Ovary (tissue), 3 donors: ENCODE measurements at regions not wholly inside any gene's neighbourhood (a gene's known extent, or its start where the extent isn't known, plus 50 kb on each side); places are given as distances from the start of the nearest gene placed in this dataset.

ENCODE experiments used
- EP300 ChIP-seq: sonication (generic); formaldehyde crosslinking; IDR thresholded peaks from one replicate; pipeline ENCODE4 v1.6.1; 2017; ENCODE audit warnings: antibody characterized with exemption
- POLR2A ChIP-seq: fragments of 450-650 bp; IDR thresholded peaks from one replicate; pipeline ENCODE4 v1.6.1; 2017; ENCODE audit warnings: antibody characterized with exemption, mild to moderate bottlenecking, moderate library complexity
- TF ChIP-seq, protein P1 (sequence below), 3 donors: fragments of 450-650 bp in 2 of 3; fragments of 200-600 bp in 1 of 3; IDR thresholded peaks; one replicate each; pipeline versions ENCODE4 v1.5.1 to v1.8.0; 2016 to 2022; ENCODE audit warnings: antibody characterized with exemption in 3 of 3, mild to moderate bottlenecking in 1 of 3
- donor health status: DM: no; HTN: no; CAD: no.

DNA sequence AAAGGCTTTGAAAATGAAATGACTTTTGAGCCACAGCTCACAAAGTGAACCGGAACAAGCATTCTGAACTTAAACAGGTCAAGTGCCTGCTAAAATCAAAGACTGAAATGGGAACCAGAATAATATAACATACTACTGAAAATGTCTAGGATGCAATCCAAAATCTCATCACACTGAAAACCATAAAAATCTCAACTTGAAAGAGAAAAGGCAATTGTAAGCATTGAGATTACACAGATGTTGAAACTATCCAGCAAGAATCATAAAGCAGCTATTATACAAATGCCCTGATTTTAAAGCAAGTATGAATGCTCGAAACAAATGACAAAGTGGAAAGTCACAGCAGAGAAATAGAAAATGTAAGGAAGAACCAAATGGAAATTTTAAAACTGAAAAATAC lies 211.5 kb upstream of the GAS1 start:
- TF ChIP-seq, protein P1, sequence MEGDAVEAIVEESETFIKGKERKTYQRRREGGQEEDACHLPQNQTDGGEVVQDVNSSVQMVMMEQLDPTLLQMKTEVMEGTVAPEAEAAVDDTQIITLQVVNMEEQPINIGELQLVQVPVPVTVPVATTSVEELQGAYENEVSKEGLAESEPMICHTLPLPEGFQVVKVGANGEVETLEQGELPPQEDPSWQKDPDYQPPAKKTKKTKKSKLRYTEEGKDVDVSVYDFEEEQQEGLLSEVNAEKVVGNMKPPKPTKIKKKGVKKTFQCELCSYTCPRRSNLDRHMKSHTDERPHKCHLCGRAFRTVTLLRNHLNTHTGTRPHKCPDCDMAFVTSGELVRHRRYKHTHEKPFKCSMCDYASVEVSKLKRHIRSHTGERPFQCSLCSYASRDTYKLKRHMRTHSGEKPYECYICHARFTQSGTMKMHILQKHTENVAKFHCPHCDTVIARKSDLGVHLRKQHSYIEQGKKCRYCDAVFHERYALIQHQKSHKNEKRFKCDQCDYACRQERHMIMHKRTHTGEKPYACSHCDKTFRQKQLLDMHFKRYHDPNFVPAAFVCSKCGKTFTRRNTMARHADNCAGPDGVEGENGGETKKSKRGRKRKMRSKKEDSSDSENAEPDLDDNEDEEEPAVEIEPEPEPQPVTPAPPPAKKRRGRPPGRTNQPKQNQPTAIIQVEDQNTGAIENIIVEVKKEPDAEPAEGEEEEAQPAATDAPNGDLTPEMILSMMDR (IDR thresholded peaks at IDR 0.05) = no peak
- TF ChIP-seq POLR2A (no peak), EP300 (no peak)
